Activated CD4-positive, alpha-beta memory T cell treated with anti-CD3 and anti-CD28 coated beads, Interleukin-2, amount 10 ng/mL, durations not matched to agents 7 days and 5 days (primary cell): ENCODE measurements at regions not wholly inside any gene's neighbourhood (a gene's known extent, or its start where the extent isn't known, plus 50 kb on each side); places are given as distances from the start of the nearest gene placed in this dataset.

Source experiments
- CTCF ChIA-PET: fragments of 350-600 bp; sonication (Branson Sonifier 250); formaldehyde crosslinking; loops from one replicate; lab custom pipeline; 2021; ENCODE audit warnings: antibody characterized with exemption, inconsistent platforms; lab: Charles Lee
- POLR2A ChIA-PET: fragments of 350-600 bp; sonication (Branson Sonifier 250); formaldehyde crosslinking; loops from one replicate; lab custom pipeline; 2021; ENCODE audit warnings: antibody characterized with exemption; lab: Charles Lee
- DNase-seq: peaks from one replicate; pipeline ENCODE4 v3.0.0-alpha.2; 2020
- H3K27ac Mint-ChIP-seq: one replicate; pipeline ENCODE4 v1.8.0; 2021; ENCODE audit warnings: mild to moderate bottlenecking, mixed read lengths
- H3K27me3 Mint-ChIP-seq: one replicate; pipeline ENCODE4 v1.8.0; 2021; ENCODE audit warnings: mixed read lengths
- H3K36me3 Mint-ChIP-seq: one replicate; pipeline ENCODE4 v1.8.0; 2021; ENCODE audit warnings: low read depth, mixed read lengths
- H3K4me1 Mint-ChIP-seq: one replicate; pipeline ENCODE4 v1.8.0; 2021; ENCODE audit warnings: mixed read lengths
- H3K4me3 Mint-ChIP-seq: one replicate; pipeline ENCODE4 v1.8.0; 2021; ENCODE audit warnings: mild to moderate bottlenecking, mixed read lengths
- H3K9me3 Mint-ChIP-seq: one replicate; pipeline ENCODE4 v1.8.0; 2021; ENCODE audit warnings: mixed read lengths

DNA sequence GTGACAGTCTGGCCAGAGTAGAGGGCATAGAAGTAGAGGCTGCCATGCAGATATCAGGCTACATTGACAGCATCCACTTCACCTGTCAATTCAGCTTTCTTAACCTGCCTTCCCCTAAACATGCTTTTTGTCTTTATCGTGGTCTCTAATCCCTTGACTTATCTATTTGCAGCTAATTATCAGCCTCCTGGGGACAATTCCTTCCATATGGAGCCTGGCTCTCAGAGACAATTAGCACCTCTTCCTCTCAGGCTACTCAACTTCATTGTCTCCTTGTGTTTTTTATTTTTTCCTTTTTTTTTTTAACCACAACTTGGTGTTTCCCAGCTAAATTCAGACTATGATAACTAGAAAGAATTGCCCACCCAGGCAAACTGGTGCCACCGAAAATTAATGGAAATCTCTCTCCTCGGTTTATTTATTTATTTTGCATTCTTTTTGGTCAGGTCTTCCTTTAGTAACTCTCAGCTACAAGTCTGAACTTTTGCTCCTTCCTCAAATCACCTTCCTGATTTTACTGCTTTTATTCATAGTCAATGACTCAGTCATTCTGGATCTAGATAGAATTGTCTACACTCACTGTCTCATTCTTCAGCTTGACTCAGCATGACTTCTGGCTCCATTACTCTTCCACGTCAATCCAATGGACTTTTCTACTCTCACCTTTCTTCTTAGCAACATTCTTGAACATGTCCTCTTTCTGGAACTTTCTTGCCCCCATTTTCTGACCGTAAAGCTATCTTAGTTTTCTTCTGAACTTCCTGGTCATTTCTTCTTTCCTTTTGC lies 63.0 kb upstream of the BASP1 start:
- no peaks in the 10 kb centered on the region for H3K4me1 Mint-ChIP-seq
- peaks cover 2% of the 10 kb centered on the region for H3K9me3 Mint-ChIP-seq
- H3K27ac Mint-ChIP-seq: no peak overlapping the region
- POLR2A ChIA-PET: no interaction called here
- CTCF ChIA-PET: interaction anchor here (1.5 kb wide), 1 partner anchor 22 kb away, joined by 3 read pairs; no protein-coding TSS in a partner anchor
- no peaks in the 10 kb centered on the region for H3K36me3 Mint-ChIP-seq
- H3K4me3 Mint-ChIP-seq: no peak overlapping the region
- no peaks in the 10 kb centered on the region for H3K27me3 Mint-ChIP-seq
- no peak for DNase-seq

DNA sequence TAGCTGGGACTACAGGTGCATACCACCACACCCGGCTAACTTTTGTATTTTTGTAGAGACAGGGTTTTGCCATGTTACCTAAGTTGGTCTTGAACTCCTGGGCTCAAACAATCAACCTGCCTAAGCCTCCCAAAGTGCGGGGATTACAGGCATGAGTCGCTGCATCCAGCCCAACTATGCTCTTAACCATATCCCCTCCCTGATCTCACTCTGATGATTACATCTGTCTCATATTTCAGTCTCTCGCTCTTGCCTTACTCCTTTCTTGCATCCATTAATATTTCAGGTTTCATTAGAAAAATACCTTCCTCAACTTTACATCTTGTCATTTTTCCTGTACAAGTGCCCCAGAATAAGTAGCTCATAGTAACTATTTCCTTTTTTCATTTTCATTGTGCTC lies 61.0 kb upstream of the BASP1 start:
- H3K4me3 Mint-ChIP-seq: no peak overlapping the region
- DNase-seq: no peak
- peaks cover 2% of the 10 kb centered on the region for H3K9me3 Mint-ChIP-seq
- ChIA-PET CTCF (interaction anchor here (0.6 kb wide), 1 partner anchor 256 kb away, joined by 6 read pairs; no protein-coding TSS in a partner anchor), POLR2A (no interaction called here)
- H3K27me3 Mint-ChIP-seq: no peaks in the 10 kb centered on the region
- H3K27ac Mint-ChIP-seq: no peak overlapping the region
- no peaks in the 10 kb centered on the region for H3K36me3 Mint-ChIP-seq
- H3K4me1 Mint-ChIP-seq: no peaks in the 10 kb centered on the region

DNA sequence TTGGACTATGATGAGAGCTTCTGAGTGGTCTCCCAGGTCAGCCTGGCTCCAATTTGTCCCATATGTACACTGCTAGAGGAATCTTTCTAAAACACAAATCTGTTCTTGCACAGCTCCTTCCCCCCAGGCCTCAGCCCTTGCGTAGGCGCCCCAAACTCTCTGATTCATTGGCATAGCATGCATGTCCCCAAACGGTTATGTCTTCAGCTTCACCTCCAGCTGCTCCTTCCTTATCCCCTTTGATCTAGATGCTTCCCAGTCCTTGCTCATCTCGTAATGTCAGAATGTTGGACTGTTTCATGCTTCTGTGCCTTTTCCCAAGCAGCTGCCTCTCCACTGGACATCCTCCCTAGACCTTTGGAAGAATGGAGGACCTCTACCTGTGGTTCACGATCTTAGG lies 60.1 kb upstream of the BASP1 start:
- H3K9me3 Mint-ChIP-seq: peaks cover 2% of the 10 kb centered on the region
- ChIA-PET POLR2A (no interaction called here), CTCF (interaction anchor here (1.2 kb wide), 1 partner anchor 24 kb away, joined by 5 read pairs; no protein-coding TSS in a partner anchor)
- H3K27me3 Mint-ChIP-seq: no peaks in the 10 kb centered on the region
- H3K4me3 Mint-ChIP-seq: no peak overlapping the region
- no peak overlapping the region for H3K27ac Mint-ChIP-seq
- H3K4me1 Mint-ChIP-seq: no peaks in the 10 kb centered on the region
- DNase-seq: no peak
- no peaks in the 10 kb centered on the region for H3K36me3 Mint-ChIP-seq

DNA sequence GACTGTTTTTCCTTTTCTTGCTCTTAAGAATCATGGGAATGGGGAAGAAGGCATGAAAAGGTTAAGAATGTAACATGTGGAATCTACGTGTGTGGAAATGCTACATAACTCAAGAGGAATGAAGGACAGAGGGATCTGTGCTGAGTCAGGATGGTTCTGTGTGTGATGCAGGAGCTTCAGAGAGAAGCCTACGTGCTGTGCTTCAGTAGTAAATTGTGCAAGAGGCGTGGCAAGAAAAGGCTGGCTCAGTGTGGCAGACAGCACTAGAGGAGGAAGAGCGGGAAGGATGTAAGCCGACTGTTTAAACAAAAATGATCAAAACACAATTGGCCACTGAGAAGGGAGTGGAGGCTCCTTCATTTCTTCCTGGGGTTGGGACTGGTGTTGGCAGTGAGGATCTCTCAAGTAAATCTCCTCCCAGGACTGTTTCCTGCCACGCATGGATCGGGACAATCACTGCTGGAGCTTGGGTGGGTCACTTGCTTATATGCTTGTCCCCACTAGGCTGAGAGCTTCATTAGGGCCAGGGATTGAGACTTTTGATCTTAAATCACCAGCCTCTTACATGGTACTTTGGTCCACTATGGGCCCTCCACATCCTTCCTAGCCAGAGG lies 59.4 kb upstream of the BASP1 start:
- Mint-ChIP-seq H3K27ac (no peak overlapping the region), H3K4me1 (no peaks in the 10 kb centered on the region), H3K36me3 (no peaks in the 10 kb centered on the region), H3K27me3 (no peaks in the 10 kb centered on the region), H3K9me3 (peaks cover 2% of the 10 kb centered on the region), H3K4me3 (no peak overlapping the region)
- CTCF ChIA-PET: interaction anchor here (0.6 to 1.2 kb wide), 2 partner anchors 25 to 26 kb away, joined by 3 to 5 read pairs; no protein-coding TSS in a partner anchor
- POLR2A ChIA-PET: no interaction called here
- DNase-seq: no peak

DNA sequence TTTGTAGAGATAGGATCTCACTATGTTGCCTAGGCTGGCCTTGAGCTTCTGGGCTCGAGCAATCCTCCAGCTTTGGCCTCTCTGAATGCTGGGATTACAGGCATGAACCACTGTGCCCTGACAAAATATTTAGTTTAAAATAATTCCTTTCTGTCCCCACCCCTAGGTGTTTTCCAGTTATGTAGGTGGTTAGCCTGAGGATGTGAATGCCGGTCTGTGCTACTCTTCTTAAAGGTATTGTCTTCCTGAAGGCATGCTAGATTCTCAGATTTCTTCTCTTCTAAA lies 56.7 kb upstream of the BASP1 start:
- no peaks in the 10 kb centered on the region for H3K4me1 Mint-ChIP-seq
- no peak overlapping the region for H3K27ac Mint-ChIP-seq
- no peak for DNase-seq
- H3K27me3 Mint-ChIP-seq: no peaks in the 10 kb centered on the region
- POLR2A ChIA-PET: no interaction called here
- no peaks in the 10 kb centered on the region for H3K36me3 Mint-ChIP-seq
- CTCF ChIA-PET: no interaction called here
- no peak overlapping the region for H3K4me3 Mint-ChIP-seq
- peaks cover 4% of the 10 kb centered on the region for H3K9me3 Mint-ChIP-seq

DNA sequence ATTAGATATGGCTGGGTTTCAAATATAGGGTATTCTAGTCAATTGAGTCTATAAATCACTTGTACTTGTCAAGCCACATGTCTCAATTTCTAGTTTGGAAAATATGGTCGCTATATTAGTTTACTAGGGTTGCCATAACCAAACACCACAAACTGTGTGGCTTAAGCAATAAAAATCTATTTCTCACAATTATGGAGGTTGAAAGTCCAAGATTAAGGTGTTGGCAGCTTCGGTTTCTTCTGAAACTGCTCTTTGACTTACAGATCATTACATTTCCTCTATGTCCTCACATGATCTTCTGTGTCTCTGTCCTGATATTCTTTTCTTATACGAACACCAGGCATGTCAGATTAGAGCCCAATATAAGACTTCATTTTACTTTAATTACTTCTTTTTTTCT lies 55.8 kb upstream of the BASP1 start:
- peaks cover 4% of the 10 kb centered on the region for H3K9me3 Mint-ChIP-seq
- POLR2A ChIA-PET: no interaction called here

DNA sequence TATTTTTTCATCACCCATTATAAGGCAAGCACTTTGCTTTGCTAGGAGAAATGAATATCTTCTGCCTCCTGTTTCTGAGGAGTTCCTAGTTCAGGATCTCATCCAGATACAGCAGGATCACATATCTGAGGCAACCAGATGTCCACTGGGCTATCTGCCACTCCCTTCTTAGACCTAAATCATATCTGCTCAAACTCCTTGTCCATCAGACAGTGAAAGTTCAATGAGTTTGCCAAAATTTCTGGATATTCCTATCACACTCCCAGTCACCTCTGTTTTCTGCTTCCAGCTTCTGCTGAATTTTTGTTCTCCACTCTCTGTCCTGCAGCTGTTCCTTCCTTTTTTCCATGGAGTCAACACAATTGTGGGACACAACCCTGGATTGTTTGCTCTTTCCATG lies 54.2 kb upstream of the BASP1 start:
- no peaks in the 10 kb centered on the region for H3K36me3 Mint-ChIP-seq
- H3K4me1 Mint-ChIP-seq: no peaks in the 10 kb centered on the region
- no peak for DNase-seq
- H3K4me3 Mint-ChIP-seq: no peak overlapping the region
- POLR2A ChIA-PET: no interaction called here
- no peak overlapping the region for H3K27ac Mint-ChIP-seq
- CTCF ChIA-PET: no interaction called here
- no peaks in the 10 kb centered on the region for H3K27me3 Mint-ChIP-seq
- H3K9me3 Mint-ChIP-seq: peaks cover 2% of the 10 kb centered on the region

More for the DNA sequence above, 55.8 kb upstream of the BASP1 start:
- Mint-ChIP-seq H3K4me1 (no peaks in the 10 kb centered on the region), H3K27me3 (no peaks in the 10 kb centered on the region), H3K36me3 (no peaks in the 10 kb centered on the region), H3K4me3 (no peak overlapping the region), H3K27ac (no peak overlapping the region)
- CTCF ChIA-PET: no interaction called here
- no peak for DNase-seq

DNA sequence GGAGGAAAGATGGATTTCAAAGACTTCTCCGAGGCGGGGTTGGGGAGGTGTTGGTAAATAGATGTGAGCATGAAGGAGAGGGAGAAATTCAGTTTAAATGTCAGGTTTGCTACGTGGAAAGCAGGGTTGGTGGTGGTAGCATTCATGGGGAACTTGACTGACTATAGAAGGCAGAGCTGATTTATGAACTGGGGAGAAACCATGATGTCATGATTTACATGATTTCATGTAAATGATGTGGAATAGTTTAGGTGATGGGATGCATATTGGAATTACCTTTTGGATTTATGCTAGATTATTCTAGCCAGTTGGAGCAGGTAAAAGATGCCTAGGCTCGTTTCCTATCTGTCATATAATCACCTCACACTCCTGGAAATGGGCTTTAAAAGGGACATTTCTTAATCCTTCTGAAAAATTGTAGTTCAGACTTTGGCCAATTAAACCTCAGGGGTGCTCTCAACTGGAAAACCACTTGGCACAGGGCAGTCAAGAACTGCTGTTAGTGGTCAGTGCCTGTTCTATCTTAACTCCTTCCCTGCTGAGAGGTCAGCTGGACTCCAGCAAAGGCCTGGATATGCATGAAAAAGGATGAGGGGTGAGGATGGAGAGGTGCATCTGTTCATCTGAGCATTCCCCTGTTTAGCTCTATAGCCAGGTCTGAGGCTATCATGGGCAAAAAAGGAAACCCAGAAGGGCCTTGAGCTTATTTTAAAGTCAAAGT lies 50.1 kb upstream of the BASP1 start:
- CTCF ChIA-PET: no interaction called here
- Mint-ChIP-seq H3K27me3 (no peaks in the 10 kb centered on the region), H3K9me3 (peaks cover 2% of the 10 kb centered on the region), H3K27ac (no peak overlapping the region), H3K36me3 (no peaks in the 10 kb centered on the region), H3K4me3 (no peak overlapping the region), H3K4me1 (no peaks in the 10 kb centered on the region)
- POLR2A ChIA-PET: no interaction called here
- DNase-seq: no peak
